ENCODE measurements at regions not wholly inside any gene's neighbourhood (a gene's known extent, or its start where the extent isn't known, plus 50 kb on each side); places are given as distances from the start of the nearest gene placed in this dataset.
"Not testable (repeated sequence)": the region's sequence is repeated elsewhere in the genome, so short reads cannot be mapped to it uniquely, and the experiment has no call there.

- H3K4me3 Mint-ChIP-seq; H3K27ac Mint-ChIP-seq; ATAC-seq (ENCODE audit: low read depth); DNase-seq; H3K27me3 Mint-ChIP-seq; POLR2A ChIA-PET; H3K9me3 Mint-ChIP-seq; H3K4me1 Mint-ChIP-seq; H3K36me3 Mint-ChIP-seq: not testable (repeated sequence)
Measured at GRCh38 chr3:24699078-24699477, 204.4 kb upstream of the THRB start.

- DNase-seq (no peak), ATAC-seq (ENCODE audit: low read depth) (no peak)
- H3K9me3 Mint-ChIP-seq = no peaks in the 10 kb centered on the region
- no peak overlapping the region for H3K27ac Mint-ChIP-seq
- no peaks in the 10 kb centered on the region for H3K36me3 Mint-ChIP-seq
- H3K27me3 Mint-ChIP-seq = no peaks in the 10 kb centered on the region
- H3K4me3 Mint-ChIP-seq = no peak overlapping the region
- no peaks in the 10 kb centered on the region for H3K4me1 Mint-ChIP-seq
- POLR2A ChIA-PET = no interaction called here
Measured at GRCh38 chr3:24704496-24704895, 209.8 kb upstream of the THRB start.

GRCh38 chr3:24707936-24708335 is 213.3 kb upstream of the THRB start:
- Mint-ChIP-seq H3K36me3 (no peaks in the 10 kb centered on the region), H3K27ac (no peak overlapping the region), H3K4me3 (no peak overlapping the region), H3K4me1 (no peaks in the 10 kb centered on the region), H3K9me3 (no peaks in the 10 kb centered on the region), H3K27me3 (no peaks in the 10 kb centered on the region)
- ATAC-seq (ENCODE audit: low read depth) (no peak), DNase-seq (no peak)
- POLR2A ChIA-PET = no interaction called here

GRCh38 chr3:24709956-24710355 is 215.3 kb upstream of the THRB start:
- POLR2A ChIA-PET = no interaction called here
- no peak overlapping the region for H3K27ac Mint-ChIP-seq
- no peak for ATAC-seq (ENCODE audit: low read depth)

GRCh38 chr3:24713516-24713915 is 218.9 kb upstream of the THRB start:
- Mint-ChIP-seq H3K27ac (no peak overlapping the region), H3K4me1 (no peaks in the 10 kb centered on the region), H3K9me3 (no peaks in the 10 kb centered on the region), H3K36me3 (no peaks in the 10 kb centered on the region), H3K4me3 (no peak overlapping the region), H3K27me3 (no peaks in the 10 kb centered on the region)
- no peak for DNase-seq
- POLR2A ChIA-PET = no interaction called here
- no peak for ATAC-seq (ENCODE audit: low read depth)

More at GRCh38 chr3:24709956-24710355, 215.3 kb upstream of the THRB start:
- Mint-ChIP-seq H3K4me1 (no peaks in the 10 kb centered on the region), H3K9me3 (no peaks in the 10 kb centered on the region), H3K36me3 (no peaks in the 10 kb centered on the region), H3K4me3 (no peak overlapping the region), H3K27me3 (no peaks in the 10 kb centered on the region)
- DNase-seq = no peak

- Mint-ChIP-seq H3K4me1 (no peaks in the 10 kb centered on the region), H3K9me3 (no peaks in the 10 kb centered on the region), H3K27me3 (no peaks in the 10 kb centered on the region), H3K4me3 (no peak overlapping the region), H3K36me3 (no peaks in the 10 kb centered on the region), H3K27ac (no peak overlapping the region)
- ATAC-seq (ENCODE audit: low read depth) (no peak), DNase-seq (no peak)
- POLR2A ChIA-PET = no interaction called here
Measured at GRCh38 chr3:24714436-24714835, 219.8 kb upstream of the THRB start.

GRCh38 chr3:24715171-24715792 is 220.6 kb upstream of the THRB start:
- no peaks in the 10 kb centered on the region for H3K9me3 Mint-ChIP-seq
- H3K4me1 Mint-ChIP-seq = no peaks in the 10 kb centered on the region
- no peak overlapping the region for H3K4me3 Mint-ChIP-seq
- no peaks in the 10 kb centered on the region for H3K27me3 Mint-ChIP-seq
- POLR2A ChIA-PET = no interaction called here
- H3K27ac Mint-ChIP-seq = no peak overlapping the region
- ATAC-seq (ENCODE audit: low read depth) = no peak
- no peaks in the 10 kb centered on the region for H3K36me3 Mint-ChIP-seq
- DNase-seq = no peak

GRCh38 chr3:24722087-24722486 is 227.4 kb upstream of the THRB start:
- no peak for ATAC-seq (ENCODE audit: low read depth)

GRCh38 chr3:24725514-24726255 is 231.0 kb upstream of the THRB start:
- H3K27ac Mint-ChIP-seq = no peak overlapping the region
- H3K9me3 Mint-ChIP-seq = no peaks in the 10 kb centered on the region
- no peaks in the 10 kb centered on the region for H3K36me3 Mint-ChIP-seq
- DNase-seq (no peak), ATAC-seq (ENCODE audit: low read depth) (no peak)
- POLR2A ChIA-PET = no interaction called here
- no peaks in the 10 kb centered on the region for H3K4me1 Mint-ChIP-seq
- H3K27me3 Mint-ChIP-seq = no peaks in the 10 kb centered on the region
- H3K4me3 Mint-ChIP-seq = no peak overlapping the region

More at GRCh38 chr3:24722087-24722486, 227.4 kb upstream of the THRB start:
- Mint-ChIP-seq H3K27ac (no peak overlapping the region), H3K9me3 (no peaks in the 10 kb centered on the region), H3K27me3 (no peaks in the 10 kb centered on the region), H3K4me3 (no peak overlapping the region), H3K4me1 (no peaks in the 10 kb centered on the region), H3K36me3 (no peaks in the 10 kb centered on the region)
- POLR2A ChIA-PET = no interaction called here
- DNase-seq = no peak

GRCh38 chr3:24726423-24726822 is 231.8 kb upstream of the THRB start:
- no peaks in the 10 kb centered on the region for H3K27me3 Mint-ChIP-seq
- DNase-seq (no peak), ATAC-seq (ENCODE audit: low read depth) (no peak)
- H3K27ac Mint-ChIP-seq = no peak overlapping the region
- H3K4me3 Mint-ChIP-seq = no peak overlapping the region
- H3K4me1 Mint-ChIP-seq = no peaks in the 10 kb centered on the region
- POLR2A ChIA-PET = no interaction called here
- no peaks in the 10 kb centered on the region for H3K36me3 Mint-ChIP-seq
- no peaks in the 10 kb centered on the region for H3K9me3 Mint-ChIP-seq

- H3K36me3 Mint-ChIP-seq = no peaks in the 10 kb centered on the region
- H3K27ac Mint-ChIP-seq = no peak overlapping the region
- POLR2A ChIA-PET = no interaction called here
- no peaks in the 10 kb centered on the region for H3K9me3 Mint-ChIP-seq
- H3K27me3 Mint-ChIP-seq = no peaks in the 10 kb centered on the region
- no peak overlapping the region for H3K4me3 Mint-ChIP-seq
- H3K4me1 Mint-ChIP-seq = no peaks in the 10 kb centered on the region
- no peak for DNase-seq
- ATAC-seq (ENCODE audit: low read depth) = no peak
Measured at GRCh38 chr3:24730173-24730572, 235.5 kb upstream of the THRB start.

- POLR2A ChIA-PET = no interaction called here
- Mint-ChIP-seq H3K9me3 (no peaks in the 10 kb centered on the region), H3K4me1 (no peaks in the 10 kb centered on the region), H3K27ac (no peak overlapping the region), H3K4me3 (no peak overlapping the region), H3K27me3 (no peaks in the 10 kb centered on the region), H3K36me3 (no peaks in the 10 kb centered on the region)
- no peak for DNase-seq
- ATAC-seq (ENCODE audit: low read depth) = no peak
Measured at GRCh38 chr3:24734019-24734418, 239.4 kb upstream of the THRB start.

GRCh38 chr3:24736701-24737100 is 242.1 kb upstream of the THRB start:
- no peaks in the 10 kb centered on the region for H3K9me3 Mint-ChIP-seq
- H3K27ac Mint-ChIP-seq = no peak overlapping the region
- no peaks in the 10 kb centered on the region for H3K4me1 Mint-ChIP-seq
- ATAC-seq (ENCODE audit: low read depth) (no peak), DNase-seq (no peak)
- no peak overlapping the region for H3K4me3 Mint-ChIP-seq
- no peaks in the 10 kb centered on the region for H3K36me3 Mint-ChIP-seq
- no peaks in the 10 kb centered on the region for H3K27me3 Mint-ChIP-seq
- POLR2A ChIA-PET = no interaction called here

GRCh38 chr3:24740326-24740725 is 245.7 kb upstream of the THRB start:
- no peak for DNase-seq
- H3K9me3 Mint-ChIP-seq = no peaks in the 10 kb centered on the region
- no peaks in the 10 kb centered on the region for H3K4me1 Mint-ChIP-seq
- no peaks in the 10 kb centered on the region for H3K36me3 Mint-ChIP-seq
- H3K4me3 Mint-ChIP-seq = no peak overlapping the region
- no peak overlapping the region for H3K27ac Mint-ChIP-seq
- ATAC-seq (ENCODE audit: low read depth) = no peak
- no peaks in the 10 kb centered on the region for H3K27me3 Mint-ChIP-seq
- POLR2A ChIA-PET = no interaction called here
